ENCODE measurements at regions not wholly inside any gene's neighbourhood (a gene's known extent, or its start where the extent isn't known, plus 50 kb on each side); places are given as distances from the start of the nearest gene placed in this dataset.

DNA sequence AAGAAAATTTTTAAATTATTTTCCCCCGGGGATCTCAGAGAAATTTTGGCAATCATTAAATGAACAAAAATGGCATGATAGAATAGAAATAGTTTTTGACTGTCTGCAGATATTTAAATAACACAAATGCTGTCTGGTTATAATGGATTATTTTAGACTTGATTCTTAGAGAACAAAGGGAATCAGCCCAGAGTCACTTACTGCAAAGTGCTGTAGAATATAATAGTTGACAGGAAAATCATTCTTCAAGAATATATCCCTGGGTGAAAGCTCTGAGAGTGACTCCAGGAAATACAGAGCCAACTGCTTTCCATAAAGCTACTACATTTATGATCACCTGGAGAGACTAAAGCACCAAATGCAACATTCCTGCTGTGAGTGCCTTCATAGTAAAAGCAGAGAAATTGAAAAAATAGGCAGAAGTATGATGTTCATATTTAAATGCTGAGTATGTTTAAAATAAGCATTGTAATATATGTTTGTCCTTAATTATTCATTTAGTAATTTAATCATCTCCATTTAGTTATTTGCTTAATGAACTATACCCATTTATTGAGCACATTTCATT is 1765.8 kb downstream of the SLITRK1 start:
- Histone ChIP-seq H3K79me2 (ENCODE audit: insufficient read depth, low read length) (no peaks in the 10 kb centered on the region), H3K27me3 (ENCODE audit: insufficient read depth, low read length) (no peaks in the 10 kb centered on the region), H3K9me3 (ENCODE audit: low read depth, low read length) (no peaks in the 10 kb centered on the region), H3K36me3 (ENCODE audit: insufficient read depth, low read length) (no peaks in the 10 kb centered on the region), H4K20me1 (ENCODE audit: insufficient read depth, low read length) (no peaks in the 10 kb centered on the region), H3K4me2 (ENCODE audit: insufficient read depth, low read length) (no peak overlapping the region), H3K4me1 (ENCODE audit: insufficient read depth, low read length) (no peaks in the 10 kb centered on the region), H2AFZ (ENCODE audit: low read length) (no peak overlapping the region), H3K27ac (ENCODE audit: low read depth, low read length) (no peak overlapping the region), H3K4me3 (ENCODE audit: insufficient read depth, low read length) (no peak overlapping the region)
- no peak for DNase-seq (ENCODE audit: insufficient read length, low spot score, missing footprints)
- TF ChIP-seq, protein P1, sequence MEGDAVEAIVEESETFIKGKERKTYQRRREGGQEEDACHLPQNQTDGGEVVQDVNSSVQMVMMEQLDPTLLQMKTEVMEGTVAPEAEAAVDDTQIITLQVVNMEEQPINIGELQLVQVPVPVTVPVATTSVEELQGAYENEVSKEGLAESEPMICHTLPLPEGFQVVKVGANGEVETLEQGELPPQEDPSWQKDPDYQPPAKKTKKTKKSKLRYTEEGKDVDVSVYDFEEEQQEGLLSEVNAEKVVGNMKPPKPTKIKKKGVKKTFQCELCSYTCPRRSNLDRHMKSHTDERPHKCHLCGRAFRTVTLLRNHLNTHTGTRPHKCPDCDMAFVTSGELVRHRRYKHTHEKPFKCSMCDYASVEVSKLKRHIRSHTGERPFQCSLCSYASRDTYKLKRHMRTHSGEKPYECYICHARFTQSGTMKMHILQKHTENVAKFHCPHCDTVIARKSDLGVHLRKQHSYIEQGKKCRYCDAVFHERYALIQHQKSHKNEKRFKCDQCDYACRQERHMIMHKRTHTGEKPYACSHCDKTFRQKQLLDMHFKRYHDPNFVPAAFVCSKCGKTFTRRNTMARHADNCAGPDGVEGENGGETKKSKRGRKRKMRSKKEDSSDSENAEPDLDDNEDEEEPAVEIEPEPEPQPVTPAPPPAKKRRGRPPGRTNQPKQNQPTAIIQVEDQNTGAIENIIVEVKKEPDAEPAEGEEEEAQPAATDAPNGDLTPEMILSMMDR (IDR thresholded peaks at IDR 0.05; ENCODE audit: extremely low read depth, low read depth, low read length): no peak

DNA sequence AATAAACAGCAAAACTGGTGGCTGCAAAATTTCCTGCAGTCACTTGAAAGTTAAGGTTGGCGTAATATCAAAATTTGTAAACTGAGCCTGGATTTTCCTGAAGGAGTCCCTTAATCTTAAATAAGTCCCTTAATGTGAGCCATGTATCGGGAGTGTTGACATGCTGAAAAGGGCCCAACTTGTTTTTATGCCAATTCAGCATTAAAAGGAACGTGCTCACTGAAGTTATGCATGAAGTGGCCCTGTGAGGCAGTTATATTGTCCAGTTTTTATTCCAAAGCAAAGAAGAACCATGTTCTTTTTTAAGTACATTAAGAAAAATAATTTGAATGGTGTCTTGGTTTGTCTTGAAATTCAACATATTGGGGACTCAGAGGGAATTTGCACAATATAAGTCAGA is 1766.9 kb downstream of the SLITRK1 start:
- Histone ChIP-seq H3K9me3 (ENCODE audit: low read depth, low read length) (no peaks in the 10 kb centered on the region), H3K36me3 (ENCODE audit: insufficient read depth, low read length) (no peaks in the 10 kb centered on the region), H3K4me2 (ENCODE audit: insufficient read depth, low read length) (no peak overlapping the region), H2AFZ (ENCODE audit: low read length) (no peak overlapping the region), H4K20me1 (ENCODE audit: insufficient read depth, low read length) (no peaks in the 10 kb centered on the region), H3K4me1 (ENCODE audit: insufficient read depth, low read length) (no peaks in the 10 kb centered on the region), H3K27me3 (ENCODE audit: insufficient read depth, low read length) (no peaks in the 10 kb centered on the region), H3K4me3 (ENCODE audit: insufficient read depth, low read length) (no peak overlapping the region), H3K27ac (ENCODE audit: low read depth, low read length) (no peak overlapping the region), H3K79me2 (ENCODE audit: insufficient read depth, low read length) (no peaks in the 10 kb centered on the region)
- TF ChIP-seq, protein P1 (IDR thresholded peaks at IDR 0.05; ENCODE audit: extremely low read depth, low read depth, low read length): no peak
- DNase-seq (ENCODE audit: insufficient read length, low spot score, missing footprints): no peak

DNA sequence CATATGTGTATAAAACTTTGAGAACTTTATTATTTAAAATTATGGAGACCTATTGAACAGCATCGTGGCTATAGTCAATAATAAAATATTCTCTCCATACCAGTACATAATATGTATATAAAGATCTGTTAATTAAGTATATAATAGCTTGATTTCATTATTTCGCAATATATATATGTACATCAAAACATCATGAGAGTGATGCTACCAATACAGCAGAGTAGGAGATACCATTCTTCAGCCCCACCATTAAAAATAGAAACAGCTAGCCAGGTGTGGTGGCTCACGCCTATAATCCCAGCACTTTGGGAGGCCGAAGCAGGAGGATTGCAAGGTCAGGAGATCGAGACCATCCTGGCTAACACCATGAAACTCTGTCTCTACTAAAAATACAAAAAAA is 1755.3 kb upstream of the SPRY2 start:
- TF ChIP-seq, protein P1 (IDR thresholded peaks at IDR 0.05; ENCODE audit: extremely low read depth, low read depth, low read length): no peak
- no peak overlapping the region for H3K27ac ChIP-seq (ENCODE audit: low read depth, low read length)

DNA sequence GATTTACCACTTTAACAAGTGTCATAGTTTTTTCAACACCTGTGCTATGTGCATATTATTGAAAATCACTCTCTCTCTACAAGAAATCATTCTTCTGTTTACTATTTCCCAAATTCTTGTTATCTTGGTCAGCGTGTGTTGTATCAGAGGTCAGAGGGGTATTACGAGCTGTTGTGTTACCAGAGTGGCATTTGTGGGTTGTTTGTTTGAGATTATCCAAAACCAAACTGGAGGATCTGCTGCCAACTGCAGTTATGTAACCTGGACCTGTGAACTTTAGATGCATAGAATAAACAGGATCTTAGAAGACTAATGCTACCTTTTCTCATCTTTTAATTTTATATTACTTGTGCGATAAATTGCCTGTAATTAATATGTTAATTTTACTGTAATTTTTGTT is 1751.4 kb upstream of the SPRY2 start:
- no peaks in the 10 kb centered on the region for H3K79me2 ChIP-seq (ENCODE audit: insufficient read depth, low read length)
- H3K4me1 ChIP-seq (ENCODE audit: insufficient read depth, low read length): no peaks in the 10 kb centered on the region
- no peak for DNase-seq (ENCODE audit: insufficient read length, low spot score, missing footprints)
- no peak overlapping the region for H3K27ac ChIP-seq (ENCODE audit: low read depth, low read length)
- H3K27me3 ChIP-seq (ENCODE audit: insufficient read depth, low read length): no peaks in the 10 kb centered on the region
- H2AFZ ChIP-seq (ENCODE audit: low read length): no peak overlapping the region
- no peaks in the 10 kb centered on the region for H3K36me3 ChIP-seq (ENCODE audit: insufficient read depth, low read length)
- TF ChIP-seq, protein P1 (IDR thresholded peaks at IDR 0.05; ENCODE audit: extremely low read depth, low read depth, low read length): no peak
- no peak overlapping the region for H3K4me3 ChIP-seq (ENCODE audit: insufficient read depth, low read length)
- H3K4me2 ChIP-seq (ENCODE audit: insufficient read depth, low read length): no peak overlapping the region
- H3K9me3 ChIP-seq (ENCODE audit: low read depth, low read length): peaks cover 4% of the 10 kb centered on the region
- H4K20me1 ChIP-seq (ENCODE audit: insufficient read depth, low read length): no peaks in the 10 kb centered on the region

More for the DNA sequence above, 1755.3 kb upstream of the SPRY2 start:
- no peak overlapping the region for H3K4me3 ChIP-seq (ENCODE audit: insufficient read depth, low read length)
- H3K4me1 ChIP-seq (ENCODE audit: insufficient read depth, low read length): no peaks in the 10 kb centered on the region
- no peak overlapping the region for H2AFZ ChIP-seq (ENCODE audit: low read length)
- H3K27me3 ChIP-seq (ENCODE audit: insufficient read depth, low read length): no peaks in the 10 kb centered on the region
- peaks cover 5% of the 10 kb centered on the region for H3K9me3 ChIP-seq (ENCODE audit: low read depth, low read length)
- no peak overlapping the region for H3K4me2 ChIP-seq (ENCODE audit: insufficient read depth, low read length)
- DNase-seq (ENCODE audit: insufficient read length, low spot score, missing footprints): no peak
- no peaks in the 10 kb centered on the region for H3K79me2 ChIP-seq (ENCODE audit: insufficient read depth, low read length)
- no peaks in the 10 kb centered on the region for H4K20me1 ChIP-seq (ENCODE audit: insufficient read depth, low read length)
- H3K36me3 ChIP-seq (ENCODE audit: insufficient read depth, low read length): no peaks in the 10 kb centered on the region

All from osteoblast (primary cell).